ENCODE measurements at regions not wholly inside any gene's neighbourhood (a gene's known extent, or its start where the extent isn't known, plus 50 kb on each side); places are given as distances from the start of the nearest gene placed in this dataset.

DNA sequence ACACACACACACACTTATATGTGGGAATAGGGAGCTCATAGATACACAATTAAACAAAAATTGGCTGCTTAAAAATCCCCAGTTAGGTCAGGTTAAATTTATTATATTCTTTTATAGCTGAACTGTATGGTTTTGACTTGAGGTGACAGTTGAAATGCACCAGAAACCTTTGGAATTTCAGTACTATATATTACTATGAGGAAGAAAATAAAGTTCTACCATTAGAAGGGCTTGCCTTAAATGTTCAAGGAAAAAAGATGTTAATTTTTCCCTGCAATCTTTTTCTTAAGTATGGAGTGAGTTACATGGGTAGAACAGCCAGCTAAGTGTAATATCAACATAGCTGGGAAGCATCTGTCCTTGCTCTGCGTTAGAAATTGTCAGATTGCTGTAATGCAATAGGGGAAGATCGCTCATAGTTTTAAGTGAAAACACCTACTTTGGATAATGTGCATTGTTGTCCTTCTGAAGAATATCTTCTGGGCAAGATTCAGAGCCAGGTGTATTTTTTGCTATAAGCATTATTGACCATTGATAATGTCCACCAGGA, 415.8 kb upstream of the MKI67 start:
- no peak for DNase-seq (ENCODE audit: low read depth in 2 of 3, low spot score in 2 of 3)

GRCh38 chr10:128542659-128543058, 416.4 kb upstream of the MKI67 start:
- DNase-seq (ENCODE audit: low read depth in 2 of 3, low spot score in 2 of 3), result no peak

GRCh38 chr10:128543151-128543550, 416.9 kb upstream of the MKI67 start:
- no peak for DNase-seq (ENCODE audit: low read depth in 2 of 3, low spot score in 2 of 3)

DNA sequence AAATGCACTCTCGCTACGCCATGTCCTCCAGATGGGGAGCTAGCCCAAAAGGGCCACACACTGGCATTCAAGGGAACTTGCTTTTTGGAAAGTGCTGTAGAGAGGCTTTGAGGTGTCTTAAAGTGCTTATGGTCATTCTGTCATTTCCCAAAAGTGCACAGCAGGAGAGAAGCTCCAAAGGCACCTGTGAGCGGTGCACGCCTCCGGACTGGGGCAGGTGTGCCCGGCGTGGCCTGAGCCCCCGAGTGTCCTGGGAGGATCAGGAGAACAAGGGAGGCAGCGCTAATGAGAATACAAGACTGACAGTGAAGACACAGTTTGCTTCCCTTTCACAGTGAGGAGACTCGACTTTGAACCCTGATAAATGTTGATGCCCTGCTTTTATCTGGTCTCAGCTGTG, 419.0 kb upstream of the MKI67 start:
- no peak for DNase-seq (ENCODE audit: low read depth in 2 of 3, low spot score in 2 of 3)

- no peak for DNase-seq (ENCODE audit: low read depth in 2 of 3, low spot score in 2 of 3)
Measured at GRCh38 chr10:128546651-128547165, 420.5 kb upstream of the MKI67 start.

- no peak for DNase-seq (ENCODE audit: low read depth in 2 of 3, low spot score in 2 of 3)
Measured at GRCh38 chr10:128549101-128549608, 422.9 kb upstream of the MKI67 start.

GRCh38 chr10:128550045-128550444, 423.8 kb upstream of the MKI67 start:
- DNase-seq (ENCODE audit: low read depth in 2 of 3, low spot score in 2 of 3), result no peak

GRCh38 chr10:128551475-128551874, 425.3 kb upstream of the MKI67 start:
- DNase-seq (ENCODE audit: low read depth in 2 of 3, low spot score in 2 of 3), result no peak

DNA sequence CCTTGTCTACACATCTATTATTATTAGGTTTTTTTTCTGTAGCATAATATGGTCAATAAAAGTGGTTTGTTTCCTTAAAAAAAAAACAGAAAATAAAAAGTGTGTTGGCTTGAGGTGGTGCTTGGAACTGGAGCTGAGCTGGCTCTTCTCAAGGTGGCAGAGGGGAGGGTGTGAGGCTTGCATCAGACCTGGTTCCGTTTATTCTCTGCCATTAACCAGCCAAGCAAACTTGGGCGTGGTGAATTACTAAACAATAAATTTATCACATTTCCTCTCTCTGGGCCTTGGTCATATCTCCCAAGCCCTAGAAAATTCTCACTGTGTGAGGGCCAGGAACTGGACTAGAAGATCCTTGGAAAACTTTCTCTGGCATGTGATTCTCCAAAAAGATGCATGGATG, 427.5 kb upstream of the MKI67 start:
- DNase-seq (ENCODE audit: low read depth in 2 of 3, low spot score in 2 of 3), result no peak

DNA sequence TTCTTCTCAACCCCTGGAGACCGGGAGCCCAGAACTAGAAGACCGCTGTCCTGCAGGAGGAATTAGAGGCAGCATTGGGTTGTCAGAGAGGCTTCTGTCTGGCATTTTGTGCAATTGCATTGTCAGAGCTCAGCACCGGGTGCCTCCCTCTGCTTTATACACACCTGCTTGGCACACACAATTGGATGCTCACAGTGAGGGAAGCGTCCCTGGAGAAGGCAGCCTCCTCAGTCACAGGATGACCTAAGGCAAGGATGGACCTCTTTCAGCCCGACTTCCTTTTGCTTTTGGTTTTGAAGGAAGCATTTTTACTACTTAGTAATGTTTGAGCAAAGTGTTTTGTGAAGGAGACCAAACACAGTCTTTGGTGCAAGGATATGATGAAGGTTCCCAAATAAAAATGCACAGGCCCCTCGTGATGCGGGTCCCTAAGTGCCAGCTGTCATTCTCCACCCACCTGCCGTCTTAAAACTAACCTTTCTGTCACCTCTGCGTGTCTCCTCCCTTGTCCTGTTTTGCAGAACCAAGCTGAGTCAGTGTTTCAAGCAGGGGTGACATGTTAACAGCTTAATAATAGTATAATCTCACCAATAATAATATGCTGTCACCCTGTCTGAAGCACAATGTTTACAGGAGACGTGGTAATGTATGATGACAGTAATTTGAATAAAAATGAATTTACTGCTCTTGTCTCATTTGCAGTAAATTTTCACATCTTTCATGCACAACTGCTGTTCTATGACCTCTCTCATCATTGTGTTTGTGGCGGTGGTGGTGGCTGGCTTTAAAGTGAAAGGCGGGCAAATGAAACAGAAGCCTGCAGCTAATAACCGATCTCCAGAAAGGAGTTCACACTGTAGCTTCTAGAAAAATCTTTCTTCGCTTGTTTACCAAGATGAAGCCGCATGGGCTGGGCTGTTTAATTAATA, 430.2 kb upstream of the MKI67 start:
- DNase-seq (ENCODE audit: low read depth in 2 of 3, low spot score in 2 of 3), result no peak

GRCh38 chr10:128557149-128557710, 431.0 kb upstream of the MKI67 start:
- no peak for DNase-seq (ENCODE audit: low read depth in 2 of 3, low spot score in 2 of 3)

DNA sequence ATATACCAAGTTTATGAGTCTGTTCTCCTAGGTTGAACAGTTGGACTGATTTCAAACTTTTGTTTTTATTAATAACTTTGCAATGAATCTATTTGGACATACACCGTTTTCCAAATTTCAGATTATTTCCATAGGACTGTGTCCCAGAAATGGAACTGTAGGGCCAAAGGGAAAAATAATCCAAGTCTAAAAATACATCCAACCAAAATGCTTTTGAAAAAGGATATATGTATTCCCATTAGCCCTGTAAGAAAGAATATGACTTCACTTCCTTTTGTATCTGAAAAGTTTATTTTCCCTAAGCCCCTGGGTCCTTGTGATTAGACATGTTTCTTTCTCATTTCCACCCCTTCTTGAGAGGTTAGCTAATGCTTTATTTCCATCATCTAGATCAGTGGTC, 434.2 kb upstream of the MKI67 start:
- DNase-seq (ENCODE audit: low read depth in 2 of 3, low spot score in 2 of 3), result no peak

DNA sequence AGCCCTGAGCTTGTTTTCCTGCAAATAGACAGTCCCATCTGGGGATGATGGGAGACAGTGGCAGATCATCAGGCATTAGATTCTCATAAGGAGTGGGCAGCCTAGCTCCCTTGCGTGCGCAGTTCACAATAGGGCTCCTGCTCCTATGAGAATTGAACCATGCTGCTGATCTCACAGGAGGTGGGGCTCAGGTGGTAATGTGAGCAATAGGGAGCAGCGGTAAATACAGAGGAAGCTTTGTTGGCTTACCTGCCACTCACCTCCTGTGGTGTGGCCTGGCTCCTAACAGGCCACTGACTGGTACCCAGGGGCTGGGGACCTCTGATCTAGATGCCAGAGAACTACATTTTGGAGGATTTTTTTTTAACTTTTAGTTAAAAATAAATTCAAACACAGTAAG, 434.8 kb upstream of the MKI67 start:
- DNase-seq (ENCODE audit: low read depth in 2 of 3, low spot score in 2 of 3), result no peak

DNA sequence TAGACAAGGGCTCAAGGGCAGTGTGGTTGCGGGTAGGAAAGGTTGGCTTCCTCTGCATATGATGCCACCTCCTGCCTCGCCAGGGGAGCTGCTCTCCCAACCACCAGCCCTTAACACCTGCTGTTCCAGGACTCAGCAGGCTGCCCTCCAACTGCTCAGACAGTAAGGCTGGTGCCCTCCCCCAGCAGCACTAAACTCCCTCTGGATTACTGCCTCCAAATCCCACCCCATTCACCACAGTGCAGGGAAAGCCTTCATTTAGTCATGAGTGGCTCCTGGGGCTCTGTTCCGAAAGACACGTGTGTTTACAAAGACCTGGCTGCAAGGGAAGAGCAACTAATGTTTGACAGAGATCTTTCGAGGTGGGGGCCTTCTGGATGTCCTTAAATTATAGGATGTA, 437.2 kb upstream of the MKI67 start:
- DNase-seq (ENCODE audit: low read depth in 2 of 3, low spot score in 2 of 3), result no peak

DNA sequence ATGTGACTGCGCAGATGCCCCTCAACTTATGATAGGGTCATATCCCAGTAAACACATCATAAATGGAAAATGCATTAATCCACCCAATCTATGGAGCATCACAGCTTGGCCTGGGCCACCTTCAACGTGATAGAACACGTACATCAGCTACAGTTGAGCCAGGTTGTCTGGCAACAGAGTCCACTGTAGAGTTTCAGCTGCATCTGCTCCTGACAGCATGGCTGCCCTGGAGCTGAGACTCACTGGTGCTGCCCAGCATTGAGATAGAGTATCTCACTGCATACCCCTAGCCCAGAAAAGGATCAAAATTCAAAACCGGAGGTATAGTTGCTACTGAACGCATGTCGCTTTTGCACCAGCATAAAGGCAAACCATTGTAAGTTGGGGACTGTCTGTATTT, 437.7 kb upstream of the MKI67 start:
- DNase-seq (ENCODE audit: low read depth in 2 of 3, low spot score in 2 of 3), result no peak

DNA sequence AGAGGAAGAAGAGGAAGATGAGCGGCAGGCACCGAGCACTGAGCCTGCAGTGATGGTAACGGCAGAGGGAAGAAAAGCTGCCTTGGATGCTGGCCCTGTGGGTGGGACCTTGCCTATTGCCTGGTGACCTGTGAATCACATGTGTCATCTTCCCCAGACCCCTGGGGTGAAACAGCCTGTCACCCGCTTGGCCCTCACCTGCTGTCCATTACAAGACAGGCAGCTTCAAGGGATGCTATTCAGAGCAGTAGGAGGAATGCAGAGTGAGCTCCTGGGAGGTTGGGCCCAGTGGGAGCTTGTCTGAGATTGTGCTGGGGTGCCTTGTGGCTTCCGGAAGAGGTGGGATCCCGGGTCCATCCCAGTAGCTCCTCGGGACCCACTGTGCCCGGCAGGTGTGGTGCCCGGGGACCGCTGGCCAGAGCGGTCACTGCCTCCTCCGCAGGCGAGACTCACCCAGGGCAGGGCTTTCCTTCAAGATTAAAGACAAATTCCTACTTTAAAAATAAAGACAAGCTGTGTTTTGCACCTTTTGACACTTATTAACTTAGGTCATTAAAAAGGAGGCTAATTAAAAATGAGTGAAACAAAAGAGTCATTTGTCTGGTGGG, 440.2 kb upstream of the MKI67 start:
- no peak for DNase-seq (ENCODE audit: low read depth in 2 of 3, low spot score in 2 of 3)

DNA sequence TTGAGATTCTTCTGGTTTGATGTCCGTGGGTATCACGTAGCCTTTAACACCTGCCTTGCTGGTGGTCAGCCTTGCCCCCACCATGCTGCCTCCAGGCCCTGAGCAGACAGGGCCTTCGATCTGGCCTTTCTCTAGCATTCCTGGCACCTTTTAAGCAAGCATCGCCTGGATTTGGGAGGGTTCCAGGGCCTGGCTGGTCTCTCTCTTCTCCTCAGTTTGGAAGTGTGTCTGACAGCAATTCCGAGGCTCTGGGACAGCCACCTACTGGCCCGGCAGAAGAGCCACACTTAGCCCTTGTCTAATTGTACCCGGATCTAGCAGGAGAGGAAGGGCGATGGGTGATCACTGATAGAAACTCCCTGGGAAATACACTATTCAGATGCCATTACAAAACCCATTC, 441.3 kb upstream of the MKI67 start:
- no peak for DNase-seq (ENCODE audit: low read depth in 2 of 3, low spot score in 2 of 3)

GRCh38 chr10:128568041-128568440, 441.8 kb upstream of the MKI67 start:
- DNase-seq (ENCODE audit: low read depth in 2 of 3, low spot score in 2 of 3), result no peak

DNA sequence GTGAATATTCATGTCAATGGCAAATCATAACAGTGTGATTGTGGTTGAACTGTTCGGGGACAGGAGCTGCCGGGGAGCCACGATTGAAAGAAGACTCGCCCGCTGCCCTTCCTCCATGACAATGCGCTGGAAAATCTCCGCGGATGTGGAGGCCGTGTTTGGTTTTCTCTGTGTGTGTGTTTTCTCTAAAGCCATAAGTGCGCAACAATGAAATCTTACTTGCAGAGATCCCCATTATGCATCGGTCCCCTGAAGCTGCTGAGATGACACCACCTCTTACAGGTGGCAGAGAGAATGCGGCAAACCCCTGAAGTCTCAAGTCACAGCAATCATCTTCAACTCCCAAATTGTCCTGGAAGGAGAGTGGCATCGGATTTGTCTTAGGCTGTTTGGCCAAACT, 442.3 kb upstream of the MKI67 start:
- DNase-seq (ENCODE audit: low read depth in 2 of 3, low spot score in 2 of 3), result no peak

DNA sequence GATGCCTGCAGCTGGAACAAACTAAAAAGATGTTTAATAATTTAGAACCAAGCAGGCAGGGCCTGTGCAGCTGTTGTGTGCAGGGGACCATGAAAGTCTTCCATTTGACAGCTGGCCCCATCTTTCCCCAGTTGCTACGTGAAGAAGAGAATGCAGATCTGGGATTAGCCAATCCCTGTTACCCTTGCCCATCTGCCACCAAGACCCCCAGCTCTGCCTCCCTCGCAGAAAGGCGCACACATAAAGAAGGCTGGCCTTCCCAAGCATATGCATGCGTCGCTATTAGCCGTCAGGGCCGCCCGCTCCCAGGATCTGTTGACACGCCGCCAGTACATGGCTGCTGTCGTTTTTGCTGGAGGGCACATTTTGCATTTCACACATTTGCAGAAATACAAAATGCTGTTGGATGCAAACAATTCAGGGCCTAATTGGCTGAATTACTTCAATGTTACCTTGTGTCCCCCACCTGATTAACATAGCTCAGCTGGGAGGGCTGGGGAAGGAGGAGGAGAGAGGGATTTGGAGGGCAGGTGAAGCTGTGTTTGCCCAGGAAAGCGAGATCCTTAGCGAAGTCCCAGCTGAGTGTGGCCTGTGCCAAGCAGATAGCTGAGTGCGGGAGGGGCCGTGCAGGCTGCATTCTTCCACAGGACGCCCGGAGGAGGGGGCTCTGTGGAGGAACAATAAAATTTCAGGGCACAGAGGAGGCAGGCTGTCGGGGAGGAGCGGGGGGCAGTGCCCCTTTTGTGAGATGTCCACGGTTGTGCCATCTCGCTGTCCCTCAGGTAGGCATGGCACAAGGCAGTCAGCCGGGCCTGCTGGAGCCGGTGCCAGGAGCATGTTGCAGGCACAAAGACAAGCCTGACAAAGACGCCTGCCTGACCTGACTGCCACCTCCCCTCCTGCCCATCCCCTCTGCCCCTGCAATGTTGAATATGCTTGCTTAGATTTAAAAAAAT, 443.0 kb upstream of the MKI67 start:
- no peak for DNase-seq (ENCODE audit: low read depth in 2 of 3, low spot score in 2 of 3)
